Tibial artery (tissue), 4 donors: ENCODE measurements at regions not wholly inside any gene's neighbourhood (a gene's known extent, or its start where the extent isn't known, plus 50 kb on each side); places are given as distances from the start of the nearest gene placed in this dataset.
A peak's percentile ranks its signal among the peaks of the same experiment; 100 is the strongest.

Experiments
- DNase-seq, 2 donors: peaks; one replicate each; pipeline ENCODE4 v3.0.0-alpha.2; 2019
- H3K27ac ChIP-seq, 2 donors: fragments of 200-600 bp; sonication (generic) in 1 of 2; 1 replicate in 1 of 2; 2 replicates in 1 of 2; pipeline ENCODE4 v1.5.1; 2018 to 2019; ENCODE audit warnings: mild to moderate bottlenecking in 1 of 2
- H3K27me3 ChIP-seq, 2 donors: fragments of 200-600 bp; sonication (generic) in 1 of 2; one replicate each; pipeline versions ENCODE4 v1.5.1 to v1.6.0; 2016 to 2019
- H3K36me3 ChIP-seq, 3 donors: fragments of 200-600 bp; sonication (generic) in 2 of 3; one replicate each; pipeline ENCODE4 v1.5.1; 2016 to 2019; ENCODE audit warnings: mild to moderate bottlenecking in 2 of 3
- H3K4me1 ChIP-seq, 4 donors: fragments of 200-600 bp; sonication (generic) in 2 of 4; 1 replicate in 3 of 4; 2 replicates in 1 of 4; pipeline ENCODE4 v1.5.1; 2016 to 2019
- H3K4me3 ChIP-seq, 2 donors: fragments of 200-600 bp; sonication (generic) in 1 of 2; 1 replicate in 1 of 2; 2 replicates in 1 of 2; pipeline ENCODE4 v1.5.1; 2018 to 2019; ENCODE audit warnings: mild to moderate bottlenecking in 2 of 2
- H3K9me3 ChIP-seq, 3 donors: fragments of 200-600 bp; sonication (generic) in 1 of 3; one replicate each; pipeline ENCODE4 v1.5.1; 2016 to 2019
- intact Hi-C: fragments of 100-400 bp; cut with DNase I; formaldehyde crosslinking; loops from one replicate; pipeline ENCODE4 v1.15.0; 2023; ENCODE audit warnings: low total_unique reads
- TF ChIP-seq, protein P1 (sequence below), 2 experiments: fragments of 200-600 bp in 1 of 2; fragments of 450-650 bp in 1 of 2; IDR thresholded peaks; one replicate each; pipeline ENCODE4 v1.5.1; 2017 to 2019; ENCODE audit warnings: antibody characterized with exemption in 2 of 2, mild to moderate bottlenecking in 1 of 2, moderate library complexity in 1 of 2

DNA sequence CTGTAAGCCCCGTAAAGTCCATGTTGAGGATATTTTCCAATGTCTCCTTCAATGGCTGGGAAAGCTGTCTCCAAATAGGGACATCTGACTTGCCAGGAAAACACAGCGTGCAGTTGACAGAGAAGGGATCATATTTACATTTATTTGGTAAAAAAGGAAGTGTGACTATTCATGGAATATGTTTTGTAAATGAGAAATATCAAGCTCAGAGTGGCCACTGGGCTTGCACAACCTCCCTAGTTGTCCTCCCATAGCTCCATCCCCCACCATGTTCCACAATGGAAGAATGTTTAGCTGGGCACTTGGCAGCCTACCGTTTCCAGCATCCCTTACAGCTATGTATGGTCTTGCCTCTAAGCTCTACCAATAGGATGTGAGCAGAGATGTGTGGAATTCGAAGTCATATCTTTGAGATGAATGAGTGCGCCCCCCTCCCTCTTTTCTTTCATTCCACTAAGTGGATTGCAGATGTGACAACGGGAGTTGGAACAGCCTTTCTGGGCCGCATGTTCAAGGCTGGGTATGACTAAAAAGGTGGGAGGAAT lies 306.6 kb upstream of the ZMIZ1 start:
- Histone ChIP-seq H3K36me3 (no peaks in the 10 kb centered on the region), H3K27ac (no peak overlapping the region), H3K4me3 (no peak overlapping the region), H3K4me1 (peaks cover 0 to 22% (median 14%) of the 10 kb centered on the region in 4 donors), H3K9me3 (no peaks in the 10 kb centered on the region), H3K27me3 (no peaks in the 10 kb centered on the region)
- TF ChIP-seq, protein P1, sequence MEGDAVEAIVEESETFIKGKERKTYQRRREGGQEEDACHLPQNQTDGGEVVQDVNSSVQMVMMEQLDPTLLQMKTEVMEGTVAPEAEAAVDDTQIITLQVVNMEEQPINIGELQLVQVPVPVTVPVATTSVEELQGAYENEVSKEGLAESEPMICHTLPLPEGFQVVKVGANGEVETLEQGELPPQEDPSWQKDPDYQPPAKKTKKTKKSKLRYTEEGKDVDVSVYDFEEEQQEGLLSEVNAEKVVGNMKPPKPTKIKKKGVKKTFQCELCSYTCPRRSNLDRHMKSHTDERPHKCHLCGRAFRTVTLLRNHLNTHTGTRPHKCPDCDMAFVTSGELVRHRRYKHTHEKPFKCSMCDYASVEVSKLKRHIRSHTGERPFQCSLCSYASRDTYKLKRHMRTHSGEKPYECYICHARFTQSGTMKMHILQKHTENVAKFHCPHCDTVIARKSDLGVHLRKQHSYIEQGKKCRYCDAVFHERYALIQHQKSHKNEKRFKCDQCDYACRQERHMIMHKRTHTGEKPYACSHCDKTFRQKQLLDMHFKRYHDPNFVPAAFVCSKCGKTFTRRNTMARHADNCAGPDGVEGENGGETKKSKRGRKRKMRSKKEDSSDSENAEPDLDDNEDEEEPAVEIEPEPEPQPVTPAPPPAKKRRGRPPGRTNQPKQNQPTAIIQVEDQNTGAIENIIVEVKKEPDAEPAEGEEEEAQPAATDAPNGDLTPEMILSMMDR (IDR thresholded peaks at IDR 0.05), result no peak
- no peak for DNase-seq
- intact Hi-C loops, result no loop called here

GRCh38 chr10:78763234-78763633 lies 305.5 kb upstream of the ZMIZ1 start:
- Histone ChIP-seq H3K27ac (peak overlapping the region; percentile 42 to 62), H3K4me3 (no peak overlapping the region), H3K9me3 (no peaks in the 10 kb centered on the region), H3K27me3 (no peaks in the 10 kb centered on the region), H3K36me3 (no peaks in the 10 kb centered on the region), H3K4me1 (peaks cover 0 to 19% (median 13%) of the 10 kb centered on the region in 4 donors)
- intact Hi-C loops, result no loop called here
- DNase-seq, result no peak
- TF ChIP-seq, protein P1 (IDR thresholded peaks at IDR 0.05), result no peak

DNA sequence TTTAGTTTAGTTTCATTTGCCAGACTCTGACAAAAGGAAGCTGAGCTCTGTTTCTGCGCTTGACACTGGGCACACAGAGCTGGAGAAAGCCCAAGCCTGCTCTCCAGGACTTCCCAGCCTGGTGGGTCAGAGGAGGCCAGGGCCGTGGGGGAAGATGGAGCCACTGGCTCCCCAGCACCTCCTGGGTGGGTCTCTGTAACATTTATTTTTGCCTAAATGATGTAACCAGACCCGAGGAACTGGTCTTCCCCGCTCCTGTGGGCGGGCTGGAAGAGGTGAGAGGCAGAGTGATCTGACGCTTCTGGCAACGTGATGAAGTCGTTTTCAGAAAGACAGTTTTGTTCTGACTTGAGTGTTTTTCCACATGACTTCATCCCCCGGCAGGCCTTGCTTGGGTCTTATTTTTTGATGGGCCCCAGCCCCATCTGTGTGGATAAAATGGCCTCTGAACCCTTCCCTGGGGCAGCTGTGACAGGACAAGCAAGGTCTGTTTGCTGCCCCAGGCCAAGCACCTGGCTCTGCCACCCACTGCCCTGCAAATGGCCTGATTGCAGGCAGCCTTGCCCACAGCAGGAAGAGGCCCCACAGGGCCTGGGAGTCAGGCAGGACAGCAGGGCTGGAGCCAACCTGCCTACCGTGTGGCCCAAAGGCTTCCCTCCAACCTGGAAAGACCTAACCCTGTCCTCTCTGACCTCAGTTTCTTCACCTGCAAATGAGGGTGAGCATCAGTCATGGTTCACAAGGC lies 304.9 kb upstream of the ZMIZ1 start:
- peak overlapping the region; percentile 42 to 62 for H3K27ac ChIP-seq
- TF ChIP-seq, protein P1 (IDR thresholded peaks at IDR 0.05), result no peak
- H3K36me3 ChIP-seq, result no peaks in the 10 kb centered on the region
- intact Hi-C loops, result no loop called here
- H3K27me3 ChIP-seq, result no peaks in the 10 kb centered on the region
- H3K4me1 ChIP-seq, result peaks cover 0 to 23% (median 13%) of the 10 kb centered on the region in 4 donors
- no peaks in the 10 kb centered on the region for H3K9me3 ChIP-seq
- DNase-seq, result peak in 1 of 2 donors; percentile 81
- no peak overlapping the region for H3K4me3 ChIP-seq

- DNase-seq, result peak in 1 of 2 donors; percentile 34
- intact Hi-C loops, result no loop called here
- no peaks in the 10 kb centered on the region for H3K36me3 ChIP-seq
Measured at GRCh38 chr10:78764436-78764835, 304.3 kb upstream of the ZMIZ1 start.

DNA sequence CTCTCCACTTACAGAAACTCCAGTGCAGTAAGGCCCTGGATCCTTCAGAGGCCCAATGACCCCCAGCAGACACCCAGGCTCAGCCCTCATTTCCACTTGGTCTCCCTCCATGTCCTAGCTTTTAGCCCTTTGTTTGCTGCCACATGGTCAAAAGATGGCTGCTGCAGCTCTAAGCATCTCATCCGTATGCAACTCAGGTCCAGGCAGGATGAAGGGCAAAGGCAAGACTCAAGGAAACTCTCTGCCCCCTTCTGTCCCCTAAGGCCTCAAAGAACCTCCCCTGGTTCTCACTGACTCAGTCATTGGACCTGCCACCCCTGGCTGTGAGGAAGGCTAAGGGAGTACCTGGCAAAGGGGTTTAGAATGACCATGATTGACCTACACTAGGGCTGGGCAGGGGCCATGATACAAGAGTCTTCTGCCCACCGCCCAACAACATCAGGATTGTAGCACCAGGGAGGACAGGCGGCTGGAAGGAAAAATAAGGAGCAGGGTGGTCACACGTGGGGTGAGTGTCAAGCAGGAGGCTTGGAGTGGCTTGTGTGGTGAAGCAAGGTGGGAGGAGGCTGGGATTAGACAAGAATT lies 303.8 kb upstream of the ZMIZ1 start:
- no peaks in the 10 kb centered on the region for H3K27me3 ChIP-seq
- TF ChIP-seq, protein P1 (IDR thresholded peaks at IDR 0.05), result no peak
- H3K4me3 ChIP-seq, result no peak overlapping the region
- H3K27ac ChIP-seq, result no peak overlapping the region
- H3K36me3 ChIP-seq, result no peaks in the 10 kb centered on the region
- peak in 1 of 2 donors; percentile 53 for DNase-seq
- peaks cover 0 to 30% (median 13%) of the 10 kb centered on the region in 4 donors for H3K4me1 ChIP-seq
- intact Hi-C loops, result no loop called here
- no peaks in the 10 kb centered on the region for H3K9me3 ChIP-seq

More at GRCh38 chr10:78764436-78764835, 304.3 kb upstream of the ZMIZ1 start:
- Histone ChIP-seq H3K4me1 (peaks cover 0 to 26% (median 13%) of the 10 kb centered on the region in 4 donors), H3K4me3 (no peak overlapping the region), H3K9me3 (no peaks in the 10 kb centered on the region), H3K27me3 (no peaks in the 10 kb centered on the region), H3K27ac (peak overlapping the region; percentile 42 to 62)
- TF ChIP-seq, protein P1 (IDR thresholded peaks at IDR 0.05), result no peak
